ENCODE measurements at regions not wholly inside any gene's neighbourhood (a gene's known extent, or its start where the extent isn't known, plus 50 kb on each side); places are given as distances from the start of the nearest gene placed in this dataset.

GRCh38 chr1:57724535-57724934, 300.7 kb upstream of the DAB1 start:
- H3K4me3 ChIP-seq (ENCODE audit: control insufficient read depth, low read depth, low read length) = no peak overlapping the region
- no peak for DNase-seq (ENCODE audit: low read depth)
- TF ChIP-seq, protein P1, sequence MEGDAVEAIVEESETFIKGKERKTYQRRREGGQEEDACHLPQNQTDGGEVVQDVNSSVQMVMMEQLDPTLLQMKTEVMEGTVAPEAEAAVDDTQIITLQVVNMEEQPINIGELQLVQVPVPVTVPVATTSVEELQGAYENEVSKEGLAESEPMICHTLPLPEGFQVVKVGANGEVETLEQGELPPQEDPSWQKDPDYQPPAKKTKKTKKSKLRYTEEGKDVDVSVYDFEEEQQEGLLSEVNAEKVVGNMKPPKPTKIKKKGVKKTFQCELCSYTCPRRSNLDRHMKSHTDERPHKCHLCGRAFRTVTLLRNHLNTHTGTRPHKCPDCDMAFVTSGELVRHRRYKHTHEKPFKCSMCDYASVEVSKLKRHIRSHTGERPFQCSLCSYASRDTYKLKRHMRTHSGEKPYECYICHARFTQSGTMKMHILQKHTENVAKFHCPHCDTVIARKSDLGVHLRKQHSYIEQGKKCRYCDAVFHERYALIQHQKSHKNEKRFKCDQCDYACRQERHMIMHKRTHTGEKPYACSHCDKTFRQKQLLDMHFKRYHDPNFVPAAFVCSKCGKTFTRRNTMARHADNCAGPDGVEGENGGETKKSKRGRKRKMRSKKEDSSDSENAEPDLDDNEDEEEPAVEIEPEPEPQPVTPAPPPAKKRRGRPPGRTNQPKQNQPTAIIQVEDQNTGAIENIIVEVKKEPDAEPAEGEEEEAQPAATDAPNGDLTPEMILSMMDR (conservative IDR thresholded peaks at IDR 0.05; ENCODE audit: control insufficient read depth, insufficient read depth, low read depth, low read length) = no peak

- DNase-seq (ENCODE audit: low read depth) = no peak
- TF ChIP-seq, protein P1 (conservative IDR thresholded peaks at IDR 0.05; ENCODE audit: control insufficient read depth, insufficient read depth, low read depth, low read length) = no peak
- H3K4me3 ChIP-seq (ENCODE audit: control insufficient read depth, low read depth, low read length) = no peak overlapping the region
Measured at GRCh38 chr1:57722285-57722978, 298.6 kb upstream of the DAB1 start.

DNA sequence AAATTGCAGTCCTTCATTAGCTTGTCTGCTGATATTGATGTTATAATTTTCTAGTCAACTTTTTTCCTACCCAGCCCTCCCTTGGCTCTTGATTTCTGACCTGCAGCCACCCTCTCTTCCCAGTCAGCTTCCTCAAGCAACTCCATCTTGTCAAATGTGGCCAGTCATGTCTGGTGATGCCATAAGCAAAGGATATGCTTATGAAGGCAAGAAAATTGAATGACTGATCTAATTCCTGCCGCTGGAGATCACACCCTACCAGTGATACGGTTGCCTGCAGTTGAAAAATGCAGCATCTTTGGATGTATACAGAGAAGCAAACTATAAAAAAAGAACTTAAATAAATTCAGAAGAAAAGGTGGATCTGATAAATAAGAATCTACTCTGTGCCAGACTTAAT, 297.1 kb upstream of the DAB1 start:
- DNase-seq (ENCODE audit: low read depth) = no peak
- TF ChIP-seq, protein P1 (conservative IDR thresholded peaks at IDR 0.05; ENCODE audit: control insufficient read depth, insufficient read depth, low read depth, low read length) = no peak
- no peak overlapping the region for H3K4me3 ChIP-seq (ENCODE audit: control insufficient read depth, low read depth, low read length)

DNA sequence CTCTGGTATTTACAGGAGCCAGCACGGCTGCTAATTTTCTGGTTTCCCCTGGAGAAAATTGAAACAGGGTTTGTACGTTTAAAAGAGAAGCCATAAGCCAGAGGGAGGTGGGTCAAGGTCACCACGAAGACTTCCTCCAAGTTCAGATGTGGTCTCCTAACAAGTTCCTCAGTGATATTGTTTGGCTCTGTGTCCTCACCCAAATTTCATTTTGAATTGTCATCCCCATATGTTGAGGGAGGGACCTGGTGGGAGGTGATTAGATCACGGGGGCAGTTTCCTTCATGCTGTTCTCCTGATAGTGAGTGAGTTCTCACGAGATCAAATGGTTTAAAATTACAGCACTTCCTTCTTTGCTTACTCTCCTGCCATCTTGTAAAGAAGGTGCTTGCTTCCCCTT, 295.4 kb upstream of the DAB1 start:
- H3K4me3 ChIP-seq (ENCODE audit: control insufficient read depth, low read depth, low read length) = no peak overlapping the region
- DNase-seq (ENCODE audit: low read depth) = no peak
- TF ChIP-seq, protein P1 (conservative IDR thresholded peaks at IDR 0.05; ENCODE audit: control insufficient read depth, insufficient read depth, low read depth, low read length) = no peak

- no peak for DNase-seq (ENCODE audit: low read depth)
- TF ChIP-seq, protein P1 (conservative IDR thresholded peaks at IDR 0.05; ENCODE audit: control insufficient read depth, insufficient read depth, low read depth, low read length) = no peak
- no peak overlapping the region for H3K4me3 ChIP-seq (ENCODE audit: control insufficient read depth, low read depth, low read length)
Measured at GRCh38 chr1:57713501-57713900, 289.6 kb upstream of the DAB1 start.

DNA sequence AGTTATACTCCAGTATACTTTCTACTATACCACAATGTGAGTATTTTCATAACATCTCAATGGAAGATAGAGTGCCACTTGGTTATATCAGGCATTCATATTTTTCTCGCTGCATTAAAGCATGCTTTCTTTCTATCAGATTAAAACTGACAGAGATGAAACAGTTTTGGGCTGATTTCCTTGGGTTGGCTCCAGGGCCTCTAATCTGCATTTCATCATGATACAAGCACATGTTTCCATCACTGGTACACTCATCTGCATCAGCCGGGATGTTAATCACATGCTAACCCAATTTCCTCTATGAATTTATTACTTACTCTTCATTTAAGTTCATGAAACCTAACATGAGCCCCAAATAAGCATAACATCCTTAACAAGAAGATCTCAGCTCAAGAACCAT, 289.0 kb upstream of the DAB1 start:
- no peak overlapping the region for H3K4me3 ChIP-seq (ENCODE audit: control insufficient read depth, low read depth, low read length)
- DNase-seq (ENCODE audit: low read depth) = no peak
- TF ChIP-seq, protein P1 (conservative IDR thresholded peaks at IDR 0.05; ENCODE audit: control insufficient read depth, insufficient read depth, low read depth, low read length) = no peak

- no peak for DNase-seq (ENCODE audit: low read depth)
- TF ChIP-seq, protein P1 (conservative IDR thresholded peaks at IDR 0.05; ENCODE audit: control insufficient read depth, insufficient read depth, low read depth, low read length) = no peak
- H3K4me3 ChIP-seq (ENCODE audit: control insufficient read depth, low read depth, low read length) = no peak overlapping the region
Measured at GRCh38 chr1:57711326-57711725, 287.5 kb upstream of the DAB1 start.

Measured in fibroblast of mammary gland (primary cell).